Peyer's patch (tissue), 4 donors: ENCODE measurements at regions not wholly inside any gene's neighbourhood (a gene's known extent, or its start where the extent isn't known, plus 50 kb on each side); places are given as distances from the start of the nearest gene placed in this dataset.

Source experiments
- DNase-seq, 3 donors: peaks; one replicate each; pipeline ENCODE4 v3.0.0-alpha.2; 2017 to 2019
- H3K27ac ChIP-seq, 4 donors: fragments of 200-600 bp; sonication (generic); one replicate each; pipeline ENCODE4 v1.5.1; 2016 to 2019
- H3K27me3 ChIP-seq, 2 donors: fragments of 200-600 bp; sonication (generic); one replicate each; pipeline ENCODE4 v1.5.1; 2019
- H3K36me3 ChIP-seq, 3 donors: fragments of 200-600 bp; sonication (generic); one replicate each; pipeline ENCODE4 v1.5.1; 2016 to 2019
- H3K4me1 ChIP-seq, 4 donors: fragments of 200-600 bp; sonication (generic); one replicate each; pipeline ENCODE4 v1.5.1; 2016 to 2019
- H3K4me3 ChIP-seq, 4 donors: fragments of 200-600 bp; sonication (generic); 1 replicate in 3 of 4; 2 replicates in 1 of 4; pipeline ENCODE4 v1.5.1; 2016 to 2019; ENCODE audit warnings: mild to moderate bottlenecking in 1 of 4
- H3K9me3 ChIP-seq, 4 donors: fragments of 200-600 bp; sonication (generic); one replicate each; pipeline ENCODE4 v1.5.1; 2016 to 2019; ENCODE audit warnings: mild to moderate bottlenecking in 1 of 4
- POLR2A ChIP-seq, 2 donors: fragments of 450-650 bp; IDR thresholded peaks; one replicate each; pipeline ENCODE4 v1.5.1; 2017; ENCODE audit warnings: antibody characterized with exemption in 2 of 2, mild to moderate bottlenecking in 2 of 2, moderate library complexity in 2 of 2
- TF ChIP-seq, protein P1 (sequence below), 6 experiments: fragments of 450-650 bp in 4 of 6; fragments of 200-600 bp in 2 of 6; sonication (generic) in 1 of 6; IDR thresholded peaks; one replicate each; pipeline ENCODE4 v1.5.1; 2017 to 2019; ENCODE audit warnings: antibody characterized with exemption in 6 of 6, mild to moderate bottlenecking in 3 of 6, moderate library complexity in 1 of 6

DNA sequence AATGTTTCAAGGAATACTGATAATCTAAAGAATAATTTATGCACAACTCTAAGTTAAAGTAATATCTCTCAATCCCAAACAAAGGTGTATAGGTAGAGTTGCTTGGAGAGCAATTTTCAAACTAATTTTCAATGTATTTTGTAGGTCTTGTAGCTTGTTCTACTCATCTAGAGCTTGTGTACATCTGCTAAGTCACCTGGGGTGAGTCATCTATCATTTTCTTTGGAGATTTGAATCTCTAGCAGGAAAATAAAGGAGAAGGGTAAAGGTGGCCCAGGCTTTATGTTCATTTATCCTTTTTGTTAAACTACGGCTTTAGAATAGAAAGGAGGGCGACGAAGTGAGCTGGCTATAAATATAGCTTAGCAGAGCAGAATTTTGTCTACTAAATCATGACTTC lies 76.8 kb upstream of the THUMPD2 start:
- H3K4me3 ChIP-seq = no peak overlapping the region
- no peaks in the 10 kb centered on the region for H3K9me3 ChIP-seq
- no peak for DNase-seq
- peaks cover 0 to 6% (median 0%) of the 10 kb centered on the region in 4 donors for H3K4me1 ChIP-seq
- no peaks in the 10 kb centered on the region for H3K36me3 ChIP-seq
- H3K27ac ChIP-seq = no peak overlapping the region
- no peaks in the 10 kb centered on the region for H3K27me3 ChIP-seq
- TF ChIP-seq, protein P1, sequence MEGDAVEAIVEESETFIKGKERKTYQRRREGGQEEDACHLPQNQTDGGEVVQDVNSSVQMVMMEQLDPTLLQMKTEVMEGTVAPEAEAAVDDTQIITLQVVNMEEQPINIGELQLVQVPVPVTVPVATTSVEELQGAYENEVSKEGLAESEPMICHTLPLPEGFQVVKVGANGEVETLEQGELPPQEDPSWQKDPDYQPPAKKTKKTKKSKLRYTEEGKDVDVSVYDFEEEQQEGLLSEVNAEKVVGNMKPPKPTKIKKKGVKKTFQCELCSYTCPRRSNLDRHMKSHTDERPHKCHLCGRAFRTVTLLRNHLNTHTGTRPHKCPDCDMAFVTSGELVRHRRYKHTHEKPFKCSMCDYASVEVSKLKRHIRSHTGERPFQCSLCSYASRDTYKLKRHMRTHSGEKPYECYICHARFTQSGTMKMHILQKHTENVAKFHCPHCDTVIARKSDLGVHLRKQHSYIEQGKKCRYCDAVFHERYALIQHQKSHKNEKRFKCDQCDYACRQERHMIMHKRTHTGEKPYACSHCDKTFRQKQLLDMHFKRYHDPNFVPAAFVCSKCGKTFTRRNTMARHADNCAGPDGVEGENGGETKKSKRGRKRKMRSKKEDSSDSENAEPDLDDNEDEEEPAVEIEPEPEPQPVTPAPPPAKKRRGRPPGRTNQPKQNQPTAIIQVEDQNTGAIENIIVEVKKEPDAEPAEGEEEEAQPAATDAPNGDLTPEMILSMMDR (IDR thresholded peaks at IDR 0.05) = no peak
- no peak for TF ChIP-seq POLR2A (IDR thresholded peaks at IDR 0.05)

GRCh38 chr2:39854771-39855170 lies 75.7 kb upstream of the THUMPD2 start:
- no peak for DNase-seq
- Histone ChIP-seq H3K4me1 (peaks cover 0 to 6% (median 0%) of the 10 kb centered on the region in 4 donors), H3K36me3 (no peaks in the 10 kb centered on the region), H3K27ac (no peak overlapping the region), H3K4me3 (no peak overlapping the region), H3K9me3 (no peaks in the 10 kb centered on the region), H3K27me3 (no peaks in the 10 kb centered on the region)
- no peak for TF ChIP-seq POLR2A (IDR thresholded peaks at IDR 0.05)
- TF ChIP-seq, protein P1 (IDR thresholded peaks at IDR 0.05) = no peak

- Histone ChIP-seq H3K36me3 (no peaks in the 10 kb centered on the region), H3K4me3 (no peak overlapping the region), H3K4me1 (peaks cover 0 to 6% (median 0%) of the 10 kb centered on the region in 4 donors), H3K27ac (no peak overlapping the region), H3K9me3 (no peaks in the 10 kb centered on the region), H3K27me3 (no peaks in the 10 kb centered on the region)
- TF ChIP-seq, protein P1 (IDR thresholded peaks at IDR 0.05) = no peak
- no peak for TF ChIP-seq POLR2A (IDR thresholded peaks at IDR 0.05)
- DNase-seq = no peak
Measured at GRCh38 chr2:39852831-39853230, 73.8 kb upstream of the THUMPD2 start.

DNA sequence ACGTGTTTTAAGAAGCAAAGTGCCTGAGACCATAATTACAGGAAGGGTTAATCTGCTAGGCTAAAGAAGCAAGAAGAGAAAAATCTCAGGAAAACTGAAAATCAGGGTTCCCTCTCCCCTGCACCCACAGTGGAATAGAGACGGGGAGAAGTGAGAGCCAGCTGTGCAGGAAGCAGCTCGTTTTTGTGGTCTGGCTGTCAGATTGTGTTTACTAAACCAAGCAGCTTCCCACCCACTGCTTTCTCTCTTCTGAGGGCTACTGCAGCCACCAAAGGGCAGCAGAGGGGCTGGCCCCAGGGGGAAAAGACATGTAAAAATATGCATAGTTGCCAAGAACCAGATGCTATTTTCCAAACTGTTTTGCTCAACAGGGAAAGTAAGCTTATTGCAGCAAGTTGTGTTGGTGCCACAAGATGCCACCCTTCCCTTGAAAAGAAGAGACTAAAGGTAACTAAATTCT lies 72.6 kb upstream of the THUMPD2 start:
- Histone ChIP-seq H3K9me3 (no peaks in the 10 kb centered on the region), H3K27me3 (no peaks in the 10 kb centered on the region), H3K27ac (no peak overlapping the region), H3K4me1 (peaks cover 0 to 6% (median 0%) of the 10 kb centered on the region in 4 donors), H3K36me3 (no peaks in the 10 kb centered on the region), H3K4me3 (no peak overlapping the region)
- no peak for TF ChIP-seq POLR2A (IDR thresholded peaks at IDR 0.05)
- TF ChIP-seq, protein P1 (IDR thresholded peaks at IDR 0.05) = no peak
- no peak for DNase-seq

GRCh38 chr2:39851251-39851650 lies 72.2 kb upstream of the THUMPD2 start:
- no peak overlapping the region for H3K4me3 ChIP-seq
- no peak for DNase-seq

More at GRCh38 chr2:39851251-39851650, 72.2 kb upstream of the THUMPD2 start:
- Histone ChIP-seq H3K4me1 (peaks cover 0 to 6% (median 0%) of the 10 kb centered on the region in 4 donors), H3K9me3 (no peaks in the 10 kb centered on the region), H3K36me3 (no peaks in the 10 kb centered on the region), H3K27ac (no peak overlapping the region), H3K27me3 (no peaks in the 10 kb centered on the region)
- TF ChIP-seq, protein P1 (IDR thresholded peaks at IDR 0.05) = no peak
- TF ChIP-seq POLR2A (IDR thresholded peaks at IDR 0.05) = no peak
